Gastroesophageal sphincter (tissue), 3 donors: ENCODE measurements at regions not wholly inside any gene's neighbourhood (a gene's known extent, or its start where the extent isn't known, plus 50 kb on each side); places are given as distances from the start of the nearest gene placed in this dataset.

ENCODE experiments used
- POLR2AphosphoS5 ChIP-seq: sonication (generic); formaldehyde crosslinking; IDR thresholded peaks from one replicate; pipeline ENCODE4 v1.6.1; 2017; ENCODE audit warnings: antibody characterized with exemption
- TF ChIP-seq, protein P1 (sequence below), 4 experiments: fragments of 200-600 bp in 2 of 4; fragments of 450-650 bp in 2 of 4; sonication (generic) in 1 of 4; IDR thresholded peaks; one replicate each; pipeline ENCODE4 v1.5.1; 2017 to 2019; ENCODE audit warnings: antibody characterized with exemption in 4 of 4, mild to moderate bottlenecking in 2 of 4, moderate library complexity in 2 of 4

DNA sequence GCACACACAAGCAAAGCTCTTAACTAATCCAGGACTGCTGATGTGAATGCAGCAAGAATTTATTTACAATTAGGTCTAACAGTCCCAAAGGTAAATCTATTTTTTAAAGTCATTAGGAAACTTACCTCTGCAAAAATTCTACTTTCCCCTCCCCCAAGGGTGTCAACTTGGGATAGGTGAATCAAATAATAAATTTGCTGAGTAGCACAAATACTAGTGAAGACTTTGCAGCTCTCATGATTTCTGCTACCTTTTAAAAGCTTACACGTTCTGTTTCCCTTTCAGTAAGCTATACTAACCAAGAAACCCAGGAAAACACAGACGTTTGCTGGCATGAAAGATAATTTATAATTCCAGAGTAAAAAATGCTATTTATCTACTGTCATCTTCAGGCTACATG lies 296.6 kb upstream of the SLC7A11 start:
- TF ChIP-seq, protein P1, sequence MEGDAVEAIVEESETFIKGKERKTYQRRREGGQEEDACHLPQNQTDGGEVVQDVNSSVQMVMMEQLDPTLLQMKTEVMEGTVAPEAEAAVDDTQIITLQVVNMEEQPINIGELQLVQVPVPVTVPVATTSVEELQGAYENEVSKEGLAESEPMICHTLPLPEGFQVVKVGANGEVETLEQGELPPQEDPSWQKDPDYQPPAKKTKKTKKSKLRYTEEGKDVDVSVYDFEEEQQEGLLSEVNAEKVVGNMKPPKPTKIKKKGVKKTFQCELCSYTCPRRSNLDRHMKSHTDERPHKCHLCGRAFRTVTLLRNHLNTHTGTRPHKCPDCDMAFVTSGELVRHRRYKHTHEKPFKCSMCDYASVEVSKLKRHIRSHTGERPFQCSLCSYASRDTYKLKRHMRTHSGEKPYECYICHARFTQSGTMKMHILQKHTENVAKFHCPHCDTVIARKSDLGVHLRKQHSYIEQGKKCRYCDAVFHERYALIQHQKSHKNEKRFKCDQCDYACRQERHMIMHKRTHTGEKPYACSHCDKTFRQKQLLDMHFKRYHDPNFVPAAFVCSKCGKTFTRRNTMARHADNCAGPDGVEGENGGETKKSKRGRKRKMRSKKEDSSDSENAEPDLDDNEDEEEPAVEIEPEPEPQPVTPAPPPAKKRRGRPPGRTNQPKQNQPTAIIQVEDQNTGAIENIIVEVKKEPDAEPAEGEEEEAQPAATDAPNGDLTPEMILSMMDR (IDR thresholded peaks at IDR 0.05) = no peak
- no peak for TF ChIP-seq POLR2AphosphoS5
